Activated effector memory CD4-positive, alpha-beta T cell treated with Interleukin-2 at 50 U/mL for 16 hours (primary cell): ENCODE measurements at regions not wholly inside any gene's neighbourhood (a gene's known extent, or its start where the extent isn't known, plus 50 kb on each side); places are given as distances from the start of the nearest gene placed in this dataset.

ENCODE experiments used
- DNase-seq: peaks from one replicate; pipeline ENCODE4 v3.0.0-alpha.2; 2020

DNA sequence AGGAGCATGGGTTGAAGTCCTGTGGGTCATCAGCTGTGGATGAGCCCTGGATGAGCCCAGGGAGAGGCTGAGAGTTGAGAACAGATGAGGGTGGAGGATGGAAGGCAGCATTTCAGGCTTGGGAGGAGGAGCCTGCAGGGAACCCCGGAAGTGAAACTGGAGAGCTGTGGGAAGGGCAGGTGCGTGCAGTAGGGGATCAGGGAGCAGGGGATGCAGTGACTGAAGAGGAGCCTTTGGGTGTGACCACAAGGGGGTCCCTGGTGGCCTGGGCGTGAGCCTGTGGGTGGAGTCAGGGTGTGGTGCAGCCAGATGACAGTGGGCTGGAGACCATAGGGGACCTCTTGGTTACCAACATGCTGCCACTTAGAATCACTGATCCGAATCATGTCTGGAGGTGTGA lies 115.5 kb downstream of the PAPOLA start:
- DNase-seq = no peak

DNA sequence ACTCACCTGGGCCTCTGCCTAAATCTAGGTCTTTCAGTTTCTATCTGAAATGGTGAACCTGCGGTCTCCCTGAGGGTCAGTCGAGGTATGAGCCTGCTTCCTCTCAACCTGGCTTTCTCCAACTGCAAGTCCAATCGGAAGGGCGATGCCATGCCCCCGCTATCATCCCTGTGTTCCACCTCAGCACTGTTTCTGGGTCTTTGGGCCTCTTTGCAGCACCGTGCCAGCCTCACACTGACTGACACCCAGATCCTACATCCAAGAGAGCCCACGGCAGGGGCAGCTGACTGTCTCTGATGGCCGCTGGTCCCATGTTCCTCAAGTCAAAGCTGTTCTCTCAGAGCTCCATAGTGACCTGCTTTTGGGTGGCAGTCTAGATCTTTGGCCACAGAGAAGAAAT lies 120.7 kb downstream of the PAPOLA start:
- DNase-seq = no peak

DNA sequence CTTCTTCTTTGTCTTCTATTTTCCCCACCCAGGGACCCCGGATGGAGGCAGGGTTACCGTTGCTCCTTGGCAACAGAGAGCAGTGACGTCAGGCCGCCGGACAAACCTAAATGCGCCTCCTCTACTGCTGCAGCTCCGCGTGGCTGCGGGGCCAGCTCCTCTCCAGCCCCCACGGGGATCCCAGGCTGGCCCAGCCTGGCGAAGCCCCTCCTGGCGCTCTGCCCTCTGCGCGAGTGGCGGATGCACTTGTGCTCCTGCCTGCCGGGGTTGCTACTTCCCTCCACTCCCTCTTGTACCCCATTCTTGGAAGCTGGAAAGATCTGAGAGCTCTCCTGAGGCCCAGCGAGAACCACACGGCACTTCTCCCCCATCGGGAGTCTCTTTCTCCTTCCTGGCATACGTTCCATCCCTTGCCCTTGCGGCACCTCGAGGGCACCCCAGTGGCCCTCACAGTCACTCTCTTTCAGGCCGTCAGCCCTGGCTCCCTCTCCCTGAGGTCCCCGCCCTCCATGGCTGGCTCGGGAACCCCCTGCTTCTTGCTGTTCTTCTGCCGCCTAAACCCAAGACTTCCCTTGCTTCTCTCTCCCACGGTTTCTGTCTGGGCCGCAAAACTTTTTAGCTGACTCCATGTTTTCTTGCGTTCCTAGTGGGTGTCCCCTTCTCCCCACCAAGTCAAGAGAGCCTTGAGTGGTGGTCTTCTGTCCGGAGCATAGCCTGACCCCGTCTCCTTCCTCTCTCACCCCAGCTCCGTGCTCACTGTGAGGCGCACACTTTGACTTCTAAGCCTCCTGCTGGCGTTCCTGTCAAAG lies 121.7 kb downstream of the PAPOLA start:
- no peak for DNase-seq

DNA sequence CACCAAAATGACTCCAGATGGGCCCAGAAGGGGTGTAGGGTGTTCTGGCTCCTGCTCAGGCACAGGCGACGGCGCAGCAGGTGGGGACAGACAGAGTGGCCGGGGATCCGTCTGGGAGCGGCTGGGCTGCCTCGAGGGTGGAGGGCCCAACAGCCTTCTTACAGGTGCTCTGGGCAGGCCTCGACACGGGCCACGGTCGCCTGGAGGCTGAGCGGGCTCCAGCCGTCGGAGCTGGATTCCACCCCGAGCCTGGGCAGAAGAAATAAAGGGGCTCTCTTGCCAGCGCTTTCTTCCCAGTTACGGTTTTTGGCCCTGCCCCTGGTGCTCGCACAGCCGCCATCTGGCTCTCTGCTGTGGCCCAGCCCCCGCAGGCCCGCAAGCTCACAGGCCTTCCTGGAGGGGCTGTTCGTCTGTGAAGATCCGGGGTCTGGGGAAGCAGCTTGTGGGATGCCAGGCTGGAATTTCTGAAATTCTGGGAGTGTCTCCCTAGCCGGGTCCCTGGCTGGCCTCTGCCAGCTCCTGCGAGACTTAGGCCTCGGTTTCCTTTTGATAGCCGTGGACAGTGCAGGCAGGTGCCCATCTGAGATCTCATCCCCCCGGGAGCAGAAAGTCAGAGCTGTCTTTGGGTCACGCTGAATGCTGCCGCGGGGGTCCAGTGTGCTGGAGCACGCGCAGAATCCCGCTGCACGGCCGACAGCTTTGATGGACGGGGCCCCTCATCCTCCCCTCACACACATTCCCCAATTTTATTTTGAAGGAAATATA lies 122.7 kb downstream of the PAPOLA start:
- no peak for DNase-seq

DNA sequence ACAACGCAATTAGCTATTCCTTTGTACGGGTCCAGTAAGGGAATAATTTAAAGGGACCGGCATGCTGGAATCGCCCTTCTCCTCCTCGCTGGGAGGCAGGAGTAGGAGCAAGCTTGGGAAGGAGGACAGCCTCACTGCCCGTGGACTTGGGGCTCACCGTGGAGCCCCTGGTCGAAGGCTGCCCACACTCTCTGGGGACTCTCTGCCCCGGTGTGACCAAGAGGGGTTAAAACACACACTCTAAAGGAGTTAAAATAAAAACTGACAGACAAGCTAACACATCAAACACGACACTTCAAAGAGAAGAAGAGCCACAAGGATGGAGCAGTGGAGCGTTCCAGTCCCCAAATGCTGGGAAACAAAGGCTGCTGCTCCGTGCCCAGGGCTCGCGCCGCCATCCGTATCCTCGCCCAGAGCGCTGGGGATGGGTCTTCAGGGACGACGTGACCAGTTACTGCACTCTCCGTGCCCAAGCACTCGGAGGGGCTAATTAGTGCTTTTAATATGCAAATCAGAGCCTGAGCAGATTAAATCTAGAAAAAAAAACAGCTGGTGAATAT lies 123.3 kb downstream of the PAPOLA start:
- DNase-seq = no peak

DNA sequence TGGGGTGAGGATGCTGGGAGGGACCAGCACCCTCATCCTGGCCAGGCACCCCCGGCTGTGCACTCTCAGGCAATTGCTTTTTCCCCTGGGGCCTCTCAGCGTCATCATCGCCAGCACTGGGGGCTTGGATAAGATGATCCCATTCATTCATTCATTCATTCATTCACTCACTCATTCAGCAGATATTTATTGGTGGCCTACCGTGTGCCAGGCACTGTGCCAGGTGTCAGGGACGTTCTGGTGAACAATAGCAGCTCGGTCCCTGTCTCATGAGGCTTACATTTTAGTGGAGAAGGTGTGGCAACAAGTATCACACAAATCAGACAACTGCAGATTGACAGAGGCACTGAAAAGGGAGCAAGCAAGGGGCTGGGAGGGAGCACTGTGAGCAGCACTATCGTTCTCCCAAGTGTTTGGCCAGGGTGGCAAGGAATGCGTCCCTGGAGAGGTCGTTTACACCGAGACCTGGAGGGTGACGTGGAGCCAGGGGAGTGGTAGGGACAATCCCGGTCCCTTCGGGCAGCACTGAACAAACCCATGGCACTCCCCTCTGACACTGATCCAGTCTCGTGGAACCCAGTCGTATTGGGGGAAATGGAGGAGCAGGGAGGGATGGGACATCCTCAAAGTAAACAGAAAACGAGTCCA lies 124.1 kb downstream of the PAPOLA start:
- no peak for DNase-seq

DNA sequence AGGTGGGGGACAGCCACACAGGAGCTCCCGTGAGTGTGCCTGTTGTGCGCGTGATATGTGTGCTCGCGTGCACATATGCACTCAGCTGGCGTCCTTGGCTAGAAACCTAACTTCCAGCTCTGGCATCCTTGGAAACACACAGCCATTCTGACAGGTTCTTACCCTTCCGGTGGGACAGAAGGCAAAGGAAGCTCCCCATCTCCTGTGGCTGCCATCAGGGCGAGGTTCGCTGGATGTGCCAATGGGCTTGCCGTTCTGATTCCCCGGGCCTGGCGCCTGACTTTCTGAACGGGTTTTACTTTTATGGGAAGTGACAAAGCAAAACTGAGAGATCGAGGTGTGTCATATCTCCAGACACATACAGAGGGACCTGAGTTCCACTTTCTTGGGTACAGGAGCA lies 124.7 kb downstream of the PAPOLA start:
- no peak for DNase-seq

DNA sequence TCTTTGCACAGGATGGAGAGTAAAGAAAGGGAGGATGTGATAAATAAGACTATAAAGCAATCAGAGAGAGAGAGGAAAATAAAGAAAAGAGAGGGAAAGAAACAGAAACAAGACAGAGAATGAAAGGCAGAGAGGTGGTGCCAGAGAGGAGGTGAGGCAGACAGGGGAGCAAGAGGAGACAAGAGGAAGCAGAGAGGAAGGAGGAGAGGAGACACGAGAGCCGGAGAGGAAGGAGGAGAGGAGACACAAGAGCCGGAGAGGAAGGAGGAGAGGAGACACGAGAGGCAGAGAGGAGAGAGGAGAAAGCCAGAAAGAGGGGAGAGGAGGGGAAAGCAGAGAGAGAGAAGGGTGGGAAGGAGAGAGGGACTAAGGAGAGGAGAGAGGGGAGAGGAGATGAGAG lies 125.2 kb downstream of the PAPOLA start:
- no peak for DNase-seq

DNA sequence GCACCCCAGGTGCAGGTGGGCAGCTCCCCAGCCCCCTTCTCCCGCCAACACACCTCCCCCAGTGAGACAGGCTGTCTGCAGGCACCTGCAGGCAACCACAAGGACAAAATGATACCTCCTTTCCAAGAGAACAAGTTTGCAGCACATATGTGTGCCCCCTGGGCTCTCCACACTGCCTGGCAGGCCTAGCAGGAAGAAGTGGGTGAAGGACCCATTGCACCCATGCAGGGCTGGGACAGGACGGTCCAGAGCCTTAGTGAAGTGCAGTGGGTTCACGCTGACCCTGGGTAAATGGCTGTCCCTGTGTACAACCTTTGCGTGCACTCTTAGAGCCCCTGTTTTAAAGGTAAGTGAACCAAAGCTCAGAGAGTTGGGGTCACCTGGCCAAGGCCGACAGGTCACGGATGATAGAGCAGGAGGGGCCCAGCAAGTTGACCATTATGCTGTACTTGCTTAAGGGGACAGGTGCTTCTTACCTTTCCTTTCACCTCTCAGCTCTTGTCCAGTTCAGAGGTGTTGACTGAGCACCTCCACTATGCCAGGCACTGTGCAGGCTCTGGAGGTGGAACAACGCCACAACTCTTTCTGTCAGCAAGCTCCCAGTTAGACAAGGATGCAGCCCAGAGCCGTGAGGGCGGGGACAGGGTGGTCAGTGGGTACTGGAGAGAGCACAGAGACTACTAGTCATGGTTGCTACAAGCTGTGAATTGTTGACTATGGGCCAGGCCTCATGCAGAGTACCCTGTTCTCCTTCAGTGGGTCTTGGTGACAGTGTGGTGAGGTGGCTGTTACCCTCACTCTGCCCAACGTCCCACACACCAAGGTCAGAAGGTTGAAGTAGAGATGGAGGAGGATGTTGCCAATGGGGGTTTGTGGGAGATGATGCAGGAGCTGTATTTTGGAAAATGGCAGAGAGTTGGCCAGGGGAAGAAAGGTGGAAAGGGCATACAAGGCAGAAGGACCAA lies 125.9 kb downstream of the PAPOLA start:
- DNase-seq = no peak

DNA sequence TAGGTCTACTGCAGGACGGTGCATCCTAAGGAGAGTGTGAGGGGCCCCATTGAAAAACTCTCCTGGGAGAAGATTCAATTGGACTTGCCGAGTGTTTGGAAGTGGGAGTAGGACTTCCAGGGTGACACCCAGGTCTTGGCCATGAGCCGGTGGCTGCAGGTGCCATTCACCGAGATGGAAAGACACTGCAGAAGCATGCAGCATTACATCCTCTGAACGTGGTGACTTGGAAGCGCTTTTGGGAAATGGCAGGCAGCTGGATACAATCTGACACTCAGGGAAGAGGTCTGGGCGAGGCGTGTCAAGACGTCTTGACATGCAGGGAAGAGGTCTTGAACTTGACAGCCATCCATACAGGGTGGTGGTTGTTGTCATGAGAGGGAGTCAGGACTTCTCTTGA lies 126.9 kb downstream of the PAPOLA start:
- DNase-seq = no peak

DNA sequence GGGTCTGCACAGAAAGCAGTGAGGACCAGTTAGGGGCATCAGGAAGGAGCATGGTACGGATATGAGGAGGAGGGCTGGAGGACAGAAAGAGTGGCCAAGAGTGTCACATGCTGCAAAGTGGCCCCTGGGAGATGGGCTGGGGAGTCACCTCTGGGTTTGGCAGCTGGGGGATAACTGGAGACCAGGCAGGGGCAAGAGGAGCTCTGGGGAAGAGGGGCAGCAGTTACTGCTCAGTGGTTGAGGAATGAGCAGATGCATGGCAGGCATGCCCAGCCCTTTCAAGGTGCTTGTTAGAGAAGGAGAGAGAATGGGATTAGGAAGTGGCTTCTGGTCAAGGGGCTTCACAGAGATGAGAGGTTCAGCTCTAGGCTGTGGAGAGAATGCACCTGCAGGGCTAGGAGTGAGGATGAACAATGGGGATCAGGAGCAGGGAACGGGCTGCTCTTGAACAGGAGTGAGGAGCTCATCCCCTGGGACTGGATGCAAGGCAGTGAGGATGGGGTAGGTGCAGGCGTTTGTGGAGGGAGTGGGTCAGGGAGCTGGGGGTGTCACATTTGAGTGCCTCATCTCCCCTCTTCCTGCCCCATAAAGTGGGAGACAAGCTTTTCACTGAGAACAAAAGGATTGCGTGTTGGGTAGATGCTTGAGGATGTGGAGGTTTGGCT lies 127.5 kb downstream of the PAPOLA start:
- no peak for DNase-seq

DNA sequence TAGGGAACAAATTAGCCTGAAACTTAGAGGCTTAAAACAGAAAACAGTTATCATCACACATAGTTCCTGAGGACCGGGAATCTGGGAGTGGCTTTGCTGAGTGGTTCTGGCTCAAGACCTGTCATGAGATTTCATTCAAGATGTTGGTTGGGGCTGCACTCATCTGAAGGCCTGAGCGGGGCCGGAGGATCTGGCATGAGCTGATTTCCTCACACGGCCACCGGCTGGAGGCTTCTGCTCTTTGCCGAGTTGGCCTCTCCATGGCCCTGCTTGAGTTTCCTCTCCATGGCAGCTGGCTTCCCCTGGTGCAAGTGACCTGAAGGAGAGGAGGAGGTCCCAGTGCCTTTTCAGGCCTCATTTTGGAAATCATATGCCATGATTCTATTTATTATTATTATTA lies 128.1 kb downstream of the PAPOLA start:
- no peak for DNase-seq

DNA sequence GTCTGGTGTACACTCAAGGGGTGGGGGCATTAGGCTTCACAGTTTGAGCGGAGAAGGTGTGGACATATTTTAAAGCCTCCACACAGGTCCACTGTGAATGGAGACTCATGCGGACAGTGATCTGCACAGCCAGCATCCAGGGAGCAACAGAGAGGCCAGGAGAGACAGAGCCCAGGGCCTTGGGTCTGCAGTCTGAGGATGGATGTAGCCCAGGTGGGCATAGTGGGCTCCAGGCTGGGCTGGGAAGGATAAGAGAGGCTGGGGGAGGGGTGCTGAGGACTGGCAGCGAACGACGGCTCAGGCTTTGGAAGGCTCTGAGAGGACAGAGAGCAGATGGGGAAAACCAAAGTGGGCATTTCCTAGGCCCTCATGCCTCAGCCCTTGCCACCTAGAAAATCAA lies 128.8 kb downstream of the PAPOLA start:
- no peak for DNase-seq

DNA sequence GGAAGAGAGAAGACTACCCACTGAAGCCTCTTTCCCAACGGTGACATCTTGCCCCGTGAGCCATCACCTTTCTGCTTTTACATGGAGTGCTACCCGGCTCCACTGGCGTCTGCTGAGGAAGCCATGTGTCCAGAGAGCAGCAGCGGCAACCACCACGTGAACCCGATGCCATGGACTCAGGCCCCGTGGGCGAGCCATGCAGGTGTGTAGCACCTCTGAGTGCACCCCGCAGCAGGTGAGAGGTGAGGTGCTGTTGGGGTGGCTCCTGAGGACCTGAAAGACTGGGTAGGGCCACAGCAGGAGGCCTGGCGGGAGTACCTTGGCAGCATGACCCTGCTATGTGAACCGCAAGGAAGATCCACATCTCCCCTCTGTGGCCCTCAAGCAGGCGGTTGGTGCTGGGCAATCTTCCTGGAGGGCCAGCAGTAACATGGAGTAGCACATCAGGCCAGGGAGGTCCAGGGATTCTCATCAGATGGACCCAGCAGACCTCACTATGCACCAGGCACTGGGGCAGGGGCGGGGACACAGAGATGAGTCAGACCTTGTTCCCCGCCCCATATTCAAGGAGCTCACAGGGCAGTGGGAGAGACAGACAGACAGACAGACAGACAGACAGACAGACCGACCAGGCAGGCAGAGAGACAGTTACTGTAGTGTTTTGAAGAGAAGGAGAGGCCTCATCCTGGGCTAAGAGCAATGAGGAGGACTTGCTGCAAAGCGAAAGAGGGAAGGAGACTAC lies 129.6 kb downstream of the PAPOLA start:
- DNase-seq = no peak

DNA sequence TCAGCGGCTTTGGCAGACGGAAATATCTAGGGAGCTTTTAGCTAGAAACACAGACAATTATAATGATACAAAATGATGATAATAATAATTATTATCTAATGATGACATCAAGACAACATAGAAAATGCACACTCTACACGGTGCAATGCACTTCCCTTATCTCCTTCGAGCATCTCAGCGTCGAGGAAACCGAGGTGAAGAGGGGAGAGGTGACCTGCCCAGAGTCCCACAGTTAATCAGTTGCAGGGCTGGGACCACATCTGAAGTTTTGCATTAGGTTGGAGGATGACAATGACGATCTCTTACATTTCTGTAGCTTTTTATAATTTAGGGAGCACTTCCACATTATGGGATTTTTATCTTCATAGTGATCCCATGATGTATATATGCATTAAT lies 130.2 kb downstream of the PAPOLA start:
- DNase-seq = no peak

DNA sequence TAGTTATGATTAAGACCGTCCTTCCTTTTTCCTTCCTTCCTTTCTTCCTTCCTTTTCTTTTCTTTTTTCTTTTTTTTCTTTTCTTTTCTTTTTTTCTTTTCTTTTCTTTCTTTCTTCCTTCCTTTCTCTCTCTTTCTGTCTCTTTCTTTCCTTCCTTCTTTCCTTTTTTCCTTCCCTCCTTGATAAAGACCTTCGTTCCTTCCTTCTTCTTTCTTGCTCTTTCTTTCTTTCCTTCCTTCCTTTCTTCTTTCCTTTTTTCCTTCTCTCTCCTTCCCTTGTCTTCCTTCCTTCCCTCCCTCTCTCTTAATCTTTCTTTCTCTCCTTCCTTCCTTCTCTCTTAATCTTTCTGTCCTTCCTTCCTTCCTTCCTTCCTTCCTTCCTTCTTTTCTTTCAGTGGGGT lies 130.9 kb downstream of the PAPOLA start:
- no peak for DNase-seq

DNA sequence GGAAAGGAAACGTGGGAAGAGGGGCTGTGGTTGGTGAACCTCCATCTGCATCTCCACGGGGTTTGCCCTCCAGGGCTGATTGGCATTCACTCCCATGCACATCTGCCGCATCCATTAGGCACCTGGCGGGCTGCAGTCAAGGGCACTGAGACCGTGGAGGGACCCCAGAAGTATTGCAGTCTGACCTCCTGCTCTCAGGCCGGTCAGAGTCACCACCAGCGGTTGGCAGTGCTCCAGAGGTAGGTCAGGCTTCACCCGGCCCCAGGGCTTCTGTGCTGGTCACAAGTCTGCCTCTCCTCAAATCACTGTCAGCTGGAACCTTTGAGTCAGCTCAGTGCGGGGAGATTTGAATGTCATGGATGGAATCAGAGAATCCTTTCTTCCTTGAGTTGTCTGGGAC lies 132.3 kb downstream of the PAPOLA start:
- DNase-seq = no peak

DNA sequence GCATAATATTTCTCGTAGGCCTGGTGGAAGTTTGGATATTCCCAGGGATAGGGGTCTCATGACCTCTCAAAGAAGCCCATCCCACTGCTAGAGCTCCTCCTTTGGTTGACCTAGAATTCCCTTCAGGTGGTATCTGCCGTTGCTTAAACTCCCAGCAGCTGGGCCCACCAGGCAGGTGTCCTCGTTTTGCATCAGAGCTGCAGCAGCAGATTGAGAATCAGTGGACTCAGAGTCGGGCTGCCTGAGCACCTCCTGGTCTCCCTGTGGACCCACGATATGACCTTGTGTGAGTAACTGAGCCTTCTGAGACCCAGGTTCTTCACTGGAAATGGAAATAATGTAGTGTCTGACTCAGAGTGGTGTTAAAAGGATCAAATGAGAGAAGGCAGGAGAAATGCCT lies 132.7 kb downstream of the PAPOLA start:
- DNase-seq = no peak

DNA sequence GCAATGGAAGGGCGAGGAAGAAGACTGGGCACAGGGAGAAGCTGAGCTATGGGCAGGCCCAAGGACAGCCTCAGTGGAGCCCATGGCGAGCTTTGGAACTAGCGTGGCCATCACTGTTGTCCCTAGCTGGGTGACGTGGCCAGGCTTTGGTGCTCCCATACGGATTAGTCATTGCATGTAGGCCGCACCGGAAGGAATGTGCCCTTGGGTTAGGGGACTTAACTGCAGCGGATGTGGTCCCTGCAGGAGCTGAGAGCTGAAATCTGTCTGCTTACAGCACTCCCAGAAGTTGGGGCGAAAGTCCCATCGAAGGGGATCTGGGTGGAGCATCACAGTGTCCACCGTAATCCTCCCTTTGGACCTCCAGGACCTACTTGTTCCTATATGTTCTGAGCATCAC lies 133.7 kb downstream of the PAPOLA start:
- no peak for DNase-seq

DNA sequence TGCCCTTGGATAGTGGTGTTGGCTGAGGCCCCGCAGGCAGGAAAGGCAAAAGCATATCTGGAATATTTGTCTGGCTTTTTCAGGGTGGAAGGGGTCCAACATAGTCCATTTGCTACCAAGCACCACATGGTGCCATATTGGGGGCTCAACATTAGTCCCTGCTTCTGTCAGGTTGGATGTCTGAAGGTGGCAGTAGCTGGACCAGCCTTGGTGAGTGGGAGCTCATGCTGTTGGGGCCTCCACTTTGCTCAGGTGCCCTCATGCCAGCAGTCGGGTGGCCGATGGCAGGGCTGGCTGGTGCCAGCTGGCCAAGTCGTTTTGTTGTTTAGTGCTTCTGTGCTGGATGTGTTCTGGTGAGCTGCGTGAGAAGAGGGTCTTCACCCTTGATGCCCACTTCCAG lies 135.3 kb downstream of the PAPOLA start:
- no peak for DNase-seq
